ENCODE measurements at regions not wholly inside any gene's neighbourhood (a gene's known extent, or its start where the extent isn't known, plus 50 kb on each side); places are given as distances from the start of the nearest gene placed in this dataset.

GRCh38 chr15:99496302-99496629 is 69.5 kb upstream of the MEF2A start:
- H3K9me3 ChIP-seq = no peaks in the 10 kb centered on the region
- H3K4me1 ChIP-seq = no peaks in the 10 kb centered on the region
- no peak overlapping the region for H3K4me3 ChIP-seq
- no peaks in the 10 kb centered on the region for H3K27me3 ChIP-seq
- no peak for ATAC-seq
- H3K27ac ChIP-seq = no peak overlapping the region
- 76 to 78% methylated on average over 9 of the region's 9 CpGs for WGBS, 2 donors (ENCODE audit: low coverage in 1 of 2)
- TF ChIP-seq POLR2A (IDR thresholded peaks at IDR 0.05) (no peak), EP300 (IDR thresholded peaks at IDR 0.05) (no peak), POLR2AphosphoS5 (IDR thresholded peaks at IDR 0.05) (no peak), CTCF (IDR thresholded peaks at IDR 0.05) (no peak)
- no peaks in the 10 kb centered on the region for H3K36me3 ChIP-seq

- H3K27ac ChIP-seq = no peak overlapping the region
- no peaks in the 10 kb centered on the region for H3K36me3 ChIP-seq
- no peaks in the 10 kb centered on the region for H3K27me3 ChIP-seq
- H3K4me1 ChIP-seq = peaks cover 3 to 33% (median 3%) of the 10 kb centered on the region in 3 donors
- TF ChIP-seq EP300 (IDR thresholded peaks at IDR 0.05) (no peak), POLR2A (IDR thresholded peaks at IDR 0.05) (no peak), CTCF (IDR thresholded peaks at IDR 0.05) (no peak), POLR2AphosphoS5 (IDR thresholded peaks at IDR 0.05) (no peak)
- ATAC-seq = no peak
- 86% methylated on average over 1 of the region's 4 CpGs; no CpG with 5 or more reads in 1 of the 2 donors for WGBS, 2 donors (ENCODE audit: low coverage in 1 of 2)
- H3K4me3 ChIP-seq = no peak overlapping the region
- no peaks in the 10 kb centered on the region for H3K9me3 ChIP-seq
Observed at GRCh38 chr15:99502182-99502581, 63.6 kb upstream of the MEF2A start.

DNA sequence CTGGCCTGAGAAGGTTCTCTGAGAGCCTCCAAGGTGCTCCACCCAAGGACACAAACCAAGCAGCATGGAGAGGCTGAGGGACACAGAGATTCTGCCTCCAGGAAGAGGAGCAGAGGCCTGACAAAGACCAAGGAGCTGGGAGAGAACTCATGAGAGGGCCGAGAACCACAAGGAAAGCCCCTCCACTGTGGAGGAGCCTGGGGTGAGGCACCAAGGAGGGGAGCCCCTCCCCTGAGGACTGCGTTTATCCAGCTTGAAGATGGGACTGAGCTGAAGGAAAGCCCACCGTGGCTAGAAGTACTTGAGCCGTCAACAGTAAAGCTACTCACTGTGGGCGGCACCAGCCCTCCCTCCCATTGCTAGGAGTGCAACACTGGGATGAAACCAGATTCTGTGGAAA is 63.1 kb upstream of the MEF2A start:
- WGBS, 2 donors (ENCODE audit: low coverage in 1 of 2) = 88 to 94% methylated on average over 4 to 5 of the region's 5 CpGs
- no peaks in the 10 kb centered on the region for H3K9me3 ChIP-seq
- peaks cover 3 to 38% (median 8%) of the 10 kb centered on the region in 3 donors for H3K4me1 ChIP-seq
- no peak overlapping the region for H3K27ac ChIP-seq
- TF ChIP-seq CTCF (IDR thresholded peaks at IDR 0.05) (no peak), POLR2A (IDR thresholded peaks at IDR 0.05) (no peak), POLR2AphosphoS5 (IDR thresholded peaks at IDR 0.05) (no peak), EP300 (IDR thresholded peaks at IDR 0.05) (no peak)
- H3K36me3 ChIP-seq = no peaks in the 10 kb centered on the region
- no peak for ATAC-seq
- no peaks in the 10 kb centered on the region for H3K27me3 ChIP-seq
- H3K4me3 ChIP-seq = no peak overlapping the region

DNA sequence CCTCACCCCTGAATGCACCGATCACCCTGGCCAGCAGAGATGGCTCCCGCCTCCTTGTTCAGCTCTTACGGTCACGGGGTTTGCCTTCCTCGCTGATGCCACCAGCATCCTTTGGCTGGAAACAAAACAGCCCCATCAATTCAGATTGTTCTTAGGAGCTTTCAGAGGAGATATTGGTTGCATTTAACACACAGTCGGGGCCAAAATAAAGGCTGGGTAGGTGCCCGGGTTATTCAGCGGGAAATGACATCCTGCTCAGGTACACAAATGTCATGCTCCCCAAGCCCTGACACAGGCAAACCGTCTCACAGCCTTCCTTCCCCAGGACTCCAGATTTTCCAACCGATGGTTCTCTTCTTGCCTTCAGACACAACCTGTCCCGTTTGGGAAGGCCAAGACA is 62.4 kb upstream of the MEF2A start:
- WGBS, 2 donors (ENCODE audit: low coverage in 1 of 2) = 92 to 99% methylated on average over 2 to 7 of the region's 11 CpGs
- Histone ChIP-seq H3K27me3 (no peaks in the 10 kb centered on the region), H3K4me1 (peaks cover 3 to 46% (median 12%) of the 10 kb centered on the region in 3 donors), H3K9me3 (no peaks in the 10 kb centered on the region), H3K4me3 (no peak overlapping the region), H3K27ac (no peak overlapping the region), H3K36me3 (no peaks in the 10 kb centered on the region)
- ATAC-seq = no peak
- no peak for TF ChIP-seq POLR2A (IDR thresholded peaks at IDR 0.05)
- TF ChIP-seq POLR2AphosphoS5 (IDR thresholded peaks at IDR 0.05) = no peak
- TF ChIP-seq CTCF (IDR thresholded peaks at IDR 0.05) = no peak
- no peak for TF ChIP-seq EP300 (IDR thresholded peaks at IDR 0.05)

DNA sequence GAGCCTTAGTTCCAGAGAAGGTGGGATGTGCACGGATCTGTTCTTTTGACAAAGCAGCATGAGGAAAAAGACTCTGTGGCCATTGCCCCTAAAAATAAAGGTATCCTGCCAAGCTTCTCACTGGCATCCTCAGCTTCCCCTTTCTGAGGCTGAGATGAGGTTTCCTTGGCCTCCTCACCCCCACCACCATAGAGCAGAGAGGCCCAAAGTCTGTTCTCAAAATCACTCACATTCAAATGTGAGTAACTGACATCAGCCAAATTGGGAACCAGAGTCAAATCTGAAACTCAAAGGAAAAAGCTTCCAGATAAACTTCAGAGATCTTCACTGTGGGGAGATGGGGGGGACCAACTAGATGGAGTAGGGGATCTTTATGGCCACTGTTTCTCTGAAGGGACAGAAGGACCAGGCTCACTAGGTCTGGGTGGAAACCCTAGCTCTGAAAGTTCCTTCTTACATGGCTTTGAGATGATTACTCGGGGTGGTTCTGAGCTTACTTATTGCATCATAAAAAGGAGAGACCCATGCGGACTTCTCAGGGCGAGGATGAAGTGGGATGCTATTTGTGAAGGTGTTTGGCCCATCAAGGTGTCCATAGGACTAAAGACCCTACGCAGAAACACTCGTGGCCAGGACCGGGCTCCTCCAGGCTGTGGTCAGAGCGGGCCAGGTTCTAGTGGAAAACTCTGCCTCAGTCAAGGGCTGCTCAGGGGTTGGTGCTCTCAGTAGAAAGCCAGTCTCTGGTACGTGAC is 61.5 kb upstream of the MEF2A start:
- WGBS, 2 donors (ENCODE audit: low coverage in 1 of 2) = 87 to 100% methylated on average over 2 to 6 of the region's 9 CpGs
- H3K27ac ChIP-seq = peak overlapping the region in 1 of 4 donors; percentile 81
- TF ChIP-seq EP300 (IDR thresholded peaks at IDR 0.05) (no peak), POLR2A (IDR thresholded peaks at IDR 0.05) (no peak), CTCF (IDR thresholded peaks at IDR 0.05) (no peak), POLR2AphosphoS5 (IDR thresholded peaks at IDR 0.05) (no peak)
- H3K4me3 ChIP-seq = no peak overlapping the region
- no peaks in the 10 kb centered on the region for H3K36me3 ChIP-seq
- H3K4me1 ChIP-seq = peaks cover 3 to 54% (median 14%) of the 10 kb centered on the region in 3 donors
- no peaks in the 10 kb centered on the region for H3K27me3 ChIP-seq
- no peaks in the 10 kb centered on the region for H3K9me3 ChIP-seq
- no peak for ATAC-seq

Measured in gastroesophageal sphincter (tissue), 4 donors.